Epithelial cell of esophagus (primary cell): ENCODE measurements at regions not wholly inside any gene's neighbourhood (a gene's known extent, or its start where the extent isn't known, plus 50 kb on each side); places are given as distances from the start of the nearest gene placed in this dataset.

Source experiments
- DNase-seq: peaks from one replicate; pipeline ENCODE4 v3.0.0; 2010; ENCODE audit warnings: low read depth
- H3K4me3 ChIP-seq: 2 replicates; pipeline ENCODE4 v1.5.1; 2011; ENCODE audit warnings: mild to moderate bottlenecking, low read length, control low read depth
- TF ChIP-seq, protein P1 (sequence below): IDR thresholded peaks from 2 replicates; pipeline ENCODE4 v1.5.1; 2011; ENCODE audit warnings: low read depth, mild to moderate bottlenecking, low read length, control low read depth, inconsistent platforms; ENCODE audit not compliant: insufficient read depth; ENCODE audit errors: missing control alignments

- TF ChIP-seq, protein P1, sequence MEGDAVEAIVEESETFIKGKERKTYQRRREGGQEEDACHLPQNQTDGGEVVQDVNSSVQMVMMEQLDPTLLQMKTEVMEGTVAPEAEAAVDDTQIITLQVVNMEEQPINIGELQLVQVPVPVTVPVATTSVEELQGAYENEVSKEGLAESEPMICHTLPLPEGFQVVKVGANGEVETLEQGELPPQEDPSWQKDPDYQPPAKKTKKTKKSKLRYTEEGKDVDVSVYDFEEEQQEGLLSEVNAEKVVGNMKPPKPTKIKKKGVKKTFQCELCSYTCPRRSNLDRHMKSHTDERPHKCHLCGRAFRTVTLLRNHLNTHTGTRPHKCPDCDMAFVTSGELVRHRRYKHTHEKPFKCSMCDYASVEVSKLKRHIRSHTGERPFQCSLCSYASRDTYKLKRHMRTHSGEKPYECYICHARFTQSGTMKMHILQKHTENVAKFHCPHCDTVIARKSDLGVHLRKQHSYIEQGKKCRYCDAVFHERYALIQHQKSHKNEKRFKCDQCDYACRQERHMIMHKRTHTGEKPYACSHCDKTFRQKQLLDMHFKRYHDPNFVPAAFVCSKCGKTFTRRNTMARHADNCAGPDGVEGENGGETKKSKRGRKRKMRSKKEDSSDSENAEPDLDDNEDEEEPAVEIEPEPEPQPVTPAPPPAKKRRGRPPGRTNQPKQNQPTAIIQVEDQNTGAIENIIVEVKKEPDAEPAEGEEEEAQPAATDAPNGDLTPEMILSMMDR = no peak
- no peak overlapping the region for H3K4me3 ChIP-seq
- DNase-seq = no peak
Observed at GRCh38 chr9:75739884-75740611, 150.4 kb upstream of the PCSK5 start.

GRCh38 chr9:75743855-75744254 is 146.6 kb upstream of the PCSK5 start:
- H3K4me3 ChIP-seq = no peak overlapping the region
- DNase-seq = no peak
- TF ChIP-seq, protein P1 = no peak

DNA sequence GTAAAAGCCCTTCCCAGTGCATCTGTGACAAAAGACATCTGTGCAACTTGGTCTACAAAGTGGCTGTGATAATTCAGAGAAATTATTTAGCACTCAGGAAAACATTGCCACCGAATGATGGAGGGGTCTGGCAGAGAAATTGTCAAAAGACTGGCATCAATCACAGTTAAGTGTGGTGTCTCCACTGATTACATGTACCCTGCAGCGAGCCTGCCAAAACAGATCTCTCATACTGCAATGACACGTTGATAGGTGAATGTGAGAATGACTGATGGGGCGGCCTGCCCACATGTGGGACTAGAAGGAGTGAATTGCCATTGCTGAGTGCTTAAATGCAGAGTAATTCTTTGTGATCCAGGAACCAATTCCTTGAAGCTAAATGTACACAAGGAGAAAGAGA is 136.4 kb upstream of the PCSK5 start:
- H3K4me3 ChIP-seq = no peak overlapping the region
- TF ChIP-seq, protein P1 = no peak
- no peak for DNase-seq

- TF ChIP-seq, protein P1 = no peak
- H3K4me3 ChIP-seq = no peak overlapping the region
- DNase-seq = no peak
Observed at GRCh38 chr9:75775166-75775565, 115.3 kb upstream of the PCSK5 start.

DNA sequence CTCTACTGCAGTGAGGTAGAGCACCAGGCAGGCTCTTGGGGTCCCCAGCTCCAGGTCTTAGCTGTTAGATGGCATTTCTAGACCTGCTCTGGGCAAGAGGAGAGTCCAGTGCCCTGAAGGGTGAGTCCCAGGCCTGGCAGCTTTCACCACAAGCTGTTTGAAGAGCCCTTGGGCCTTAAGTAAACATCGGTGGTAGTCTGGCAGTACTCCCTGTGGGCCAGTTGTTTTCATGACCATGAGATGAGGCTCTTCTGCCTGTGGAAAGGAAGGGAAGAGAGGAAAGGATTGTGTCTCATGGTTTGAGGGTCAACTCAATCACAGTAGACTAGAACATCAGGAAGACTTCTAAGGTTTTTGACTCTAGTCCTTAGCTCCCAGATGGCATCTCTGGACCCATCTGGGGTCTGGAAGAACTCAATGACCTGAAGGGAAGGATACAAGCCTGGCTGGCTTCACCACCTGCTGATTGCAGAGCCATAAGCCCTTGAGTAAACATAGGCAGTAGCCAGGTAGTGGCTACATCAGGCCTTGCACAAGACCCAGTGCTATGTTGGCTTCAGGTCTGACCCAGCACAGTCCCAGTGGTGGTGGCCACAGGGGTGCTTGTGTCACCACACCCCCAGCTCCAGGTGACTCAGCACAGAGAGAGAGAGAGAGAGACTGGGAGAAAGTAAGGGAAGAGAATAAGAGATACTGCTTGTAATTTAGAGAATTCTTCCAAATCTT is 114.3 kb upstream of the PCSK5 start:
- no peak for DNase-seq
- no peak overlapping the region for H3K4me3 ChIP-seq
- TF ChIP-seq, protein P1 = no peak

- TF ChIP-seq, protein P1 = no peak
- H3K4me3 ChIP-seq = no peak overlapping the region
- DNase-seq = no peak
Observed at GRCh38 chr9:75780185-75780584, 110.3 kb upstream of the PCSK5 start.
